Skin epidermis (tissue), 12 donors: ENCODE measurements at regions not wholly inside any gene's neighbourhood (a gene's known extent, or its start where the extent isn't known, plus 50 kb on each side); places are given as distances from the start of the nearest gene placed in this dataset.
"Not testable (repeated sequence)": the region's sequence is repeated elsewhere in the genome, so short reads cannot be mapped to it uniquely, and the experiment has no call there.

Source experiments
- H3K27ac ChIP-seq, 21 experiments: fragments of 200-600 bp; sonication (generic) in 11 of 21; one replicate each; pipeline ENCODE4 v1.5.0; 2020; ENCODE audit warnings: mild to moderate bottlenecking in 3 of 21, inconsistent platforms in 2 of 21, moderate library complexity in 2 of 21
- H3K4me3 ChIP-seq, 7 experiments: fragments of 200-600 bp; sonication (generic) in 2 of 7; one replicate each; pipeline ENCODE4 v1.5.0; 2020; ENCODE audit warnings: inconsistent platforms in 2 of 7, mild to moderate bottlenecking in 2 of 7, moderate library complexity in 1 of 7

- not testable (repeated sequence) for H3K27ac ChIP-seq, H3K4me3 ChIP-seq
Measured at GRCh38 chr10:125518397-125518796, 164.6 kb downstream of the TEX36 start.

DNA sequence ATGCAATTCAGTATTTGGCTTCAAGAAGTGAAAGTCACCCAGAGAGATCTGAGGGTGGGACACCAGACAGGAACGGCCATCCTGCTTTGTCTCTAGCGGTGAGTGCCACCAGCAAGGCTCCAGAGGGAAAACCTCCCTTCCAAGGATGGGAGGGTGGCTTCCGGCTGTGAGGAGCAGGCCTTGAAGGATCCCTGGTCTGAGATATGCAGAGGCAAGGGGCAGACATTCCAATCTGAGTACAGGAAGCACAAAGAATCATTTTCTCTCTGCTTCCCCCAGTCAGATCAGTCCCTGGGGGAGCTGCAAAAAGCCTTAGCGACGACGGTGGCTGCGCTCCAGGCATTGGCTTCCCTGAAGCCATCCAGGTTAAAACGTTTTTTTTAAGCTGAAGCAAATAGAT, 167.4 kb downstream of the TEX36 start:
- no peak overlapping the region for H3K27ac ChIP-seq
- no peak overlapping the region for H3K4me3 ChIP-seq

- H3K27ac ChIP-seq: peak overlapping the region in 1 of 21 experiments; percentile 8
- H3K4me3 ChIP-seq: no peak overlapping the region
Measured at GRCh38 chr10:125514206-125515162, 168.5 kb downstream of the TEX36 start.

GRCh38 chr10:125513429-125514182, 169.4 kb downstream of the TEX36 start:
- Histone ChIP-seq H3K27ac (no peak overlapping the region), H3K4me3 (no peak overlapping the region)

- Histone ChIP-seq H3K4me3 (no peak overlapping the region), H3K27ac (no peak overlapping the region)
Measured at GRCh38 chr10:125510998-125511397, 172.0 kb downstream of the TEX36 start.

DNA sequence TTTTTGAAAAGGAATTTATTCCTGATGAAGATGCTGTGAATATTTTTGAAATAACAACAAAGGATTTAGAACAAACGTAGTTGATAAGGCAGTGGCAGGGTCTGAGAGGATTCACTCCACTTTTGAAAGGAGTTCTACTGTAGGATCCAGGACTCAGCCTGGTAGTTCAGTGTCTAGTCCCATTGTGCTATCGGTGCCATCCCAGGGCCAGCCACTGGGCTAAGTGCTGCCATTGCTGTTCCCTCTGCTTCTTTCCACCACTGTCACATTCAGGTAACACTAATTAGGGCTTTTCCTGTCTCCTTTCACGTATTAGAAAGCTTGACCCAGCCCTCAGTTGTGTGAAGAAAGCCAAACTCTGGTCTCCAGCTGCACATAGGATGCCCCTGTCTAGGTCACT, 177.3 kb downstream of the TEX36 start:
- Histone ChIP-seq H3K4me3 (no peak overlapping the region), H3K27ac (no peak overlapping the region)

GRCh38 chr10:125502276-125502675, 180.7 kb downstream of the TEX36 start:
- Histone ChIP-seq H3K4me3 (no peak overlapping the region), H3K27ac (no peak overlapping the region)

GRCh38 chr10:125495386-125495785, 187.6 kb downstream of the TEX36 start:
- H3K27ac ChIP-seq: no peak overlapping the region
- H3K4me3 ChIP-seq: no peak overlapping the region

GRCh38 chr10:125494651-125495239, 188.2 kb downstream of the TEX36 start:
- Histone ChIP-seq H3K27ac (no peak overlapping the region), H3K4me3 (no peak overlapping the region)

DNA sequence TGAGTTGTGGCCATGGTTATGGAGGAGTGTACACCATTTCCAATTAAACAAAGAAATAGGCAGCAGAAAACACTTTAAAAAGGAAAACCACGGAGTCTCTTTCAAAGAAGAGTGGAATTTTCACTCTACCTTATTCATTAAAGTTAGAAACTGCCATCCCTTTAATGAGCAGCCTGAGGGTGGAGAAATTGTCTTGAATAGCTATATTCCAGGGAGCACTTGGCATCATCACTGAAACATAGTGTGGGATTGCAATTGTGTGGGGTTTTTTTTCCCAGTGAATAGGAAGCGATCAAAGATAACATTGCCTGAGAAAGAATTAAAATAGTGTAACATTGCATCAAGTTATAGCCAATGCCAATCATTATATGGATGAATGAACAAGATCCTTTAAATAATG, 191.6 kb downstream of the TEX36 start:
- no peak overlapping the region for H3K4me3 ChIP-seq

GRCh38 chr10:125489731-125490130, 193.2 kb downstream of the TEX36 start:
- no peak overlapping the region for H3K4me3 ChIP-seq

More for the DNA sequence above, 191.6 kb downstream of the TEX36 start:
- no peak overlapping the region for H3K27ac ChIP-seq

DNA sequence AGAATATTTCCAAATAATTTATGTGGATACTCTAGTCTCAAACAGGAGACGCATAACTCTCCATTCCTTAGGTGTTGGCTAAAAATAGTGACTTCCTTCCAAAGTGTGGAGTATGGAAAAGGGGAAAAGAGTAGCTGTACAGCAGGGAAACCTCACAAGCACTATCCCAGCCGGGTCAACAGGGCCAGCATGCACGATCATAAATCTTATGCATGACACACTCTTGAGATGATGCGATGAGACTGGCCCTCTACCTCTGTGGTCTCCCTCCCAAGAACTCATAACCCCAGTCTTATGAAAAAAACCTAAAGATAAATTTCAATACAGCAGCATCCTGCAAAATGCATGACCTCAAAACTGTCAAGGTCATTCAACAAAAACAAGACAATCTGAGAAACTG, 197.3 kb downstream of the TEX36 start:
- H3K4me3 ChIP-seq: no peak overlapping the region
- no peak overlapping the region for H3K27ac ChIP-seq

More at GRCh38 chr10:125489731-125490130, 193.2 kb downstream of the TEX36 start:
- no peak overlapping the region for H3K27ac ChIP-seq

GRCh38 chr10:125484035-125484732, 198.8 kb downstream of the TEX36 start:
- Histone ChIP-seq H3K4me3 (no peak overlapping the region), H3K27ac (no peak overlapping the region)

- H3K27ac ChIP-seq: no peak overlapping the region
- H3K4me3 ChIP-seq: no peak overlapping the region
Measured at GRCh38 chr10:125482637-125483036, 200.3 kb downstream of the TEX36 start.

DNA sequence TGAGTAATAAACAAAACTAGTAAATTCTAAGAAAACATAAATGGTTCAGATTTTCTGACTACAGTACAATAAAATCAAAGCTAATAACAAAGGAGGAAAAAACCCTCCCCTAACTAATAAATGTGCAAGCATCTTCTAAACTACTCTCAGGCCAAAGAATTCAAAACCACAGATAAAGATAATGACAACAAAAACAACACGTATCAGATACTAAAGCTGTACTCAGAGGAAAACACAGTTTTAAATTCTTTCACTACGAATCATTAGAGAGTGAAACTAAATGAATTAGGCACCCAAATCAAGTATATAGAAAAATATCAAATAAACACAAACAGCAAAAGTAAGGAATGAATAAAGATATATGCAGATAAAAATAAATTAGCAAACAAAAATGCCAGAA, 200.9 kb downstream of the TEX36 start:
- no peak overlapping the region for H3K27ac ChIP-seq
- no peak overlapping the region for H3K4me3 ChIP-seq

- H3K27ac ChIP-seq: no peak overlapping the region
- no peak overlapping the region for H3K4me3 ChIP-seq
Measured at GRCh38 chr10:125479059-125479458, 203.9 kb downstream of the TEX36 start.

GRCh38 chr10:125475815-125476214, 207.1 kb downstream of the TEX36 start:
- H3K27ac ChIP-seq: no peak overlapping the region
- no peak overlapping the region for H3K4me3 ChIP-seq

DNA sequence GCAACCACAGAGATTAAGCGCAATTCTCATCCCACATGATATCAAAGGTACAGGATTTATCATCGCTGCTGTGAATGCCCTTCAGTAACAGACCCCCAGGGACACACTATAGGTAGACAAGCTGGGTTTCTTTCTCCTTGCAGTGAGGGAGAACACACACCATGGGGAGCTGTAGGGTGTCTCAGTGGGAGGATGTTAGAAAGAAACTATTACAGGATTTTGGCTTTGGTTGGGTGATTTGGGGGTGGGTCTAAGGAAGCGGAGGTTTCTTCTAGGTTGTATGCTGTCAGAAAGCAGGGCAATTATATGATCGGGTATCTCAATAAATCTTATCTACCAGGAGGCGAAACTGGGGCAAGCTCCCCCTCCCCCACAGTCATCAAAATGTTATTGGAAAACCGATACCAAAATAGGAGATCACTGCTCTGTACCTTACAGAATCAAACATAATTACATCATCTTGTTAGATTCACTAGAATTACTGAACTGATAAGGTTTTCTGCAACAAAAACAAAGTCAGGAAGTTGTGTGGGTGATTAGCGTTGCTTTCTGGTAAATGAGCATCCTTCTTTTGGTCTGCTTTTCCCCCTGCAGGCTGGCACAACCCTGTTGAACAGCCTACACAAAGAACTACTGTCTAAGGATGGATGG, 209.7 kb downstream of the TEX36 start:
- Histone ChIP-seq H3K27ac (no peak overlapping the region), H3K4me3 (no peak overlapping the region)

DNA sequence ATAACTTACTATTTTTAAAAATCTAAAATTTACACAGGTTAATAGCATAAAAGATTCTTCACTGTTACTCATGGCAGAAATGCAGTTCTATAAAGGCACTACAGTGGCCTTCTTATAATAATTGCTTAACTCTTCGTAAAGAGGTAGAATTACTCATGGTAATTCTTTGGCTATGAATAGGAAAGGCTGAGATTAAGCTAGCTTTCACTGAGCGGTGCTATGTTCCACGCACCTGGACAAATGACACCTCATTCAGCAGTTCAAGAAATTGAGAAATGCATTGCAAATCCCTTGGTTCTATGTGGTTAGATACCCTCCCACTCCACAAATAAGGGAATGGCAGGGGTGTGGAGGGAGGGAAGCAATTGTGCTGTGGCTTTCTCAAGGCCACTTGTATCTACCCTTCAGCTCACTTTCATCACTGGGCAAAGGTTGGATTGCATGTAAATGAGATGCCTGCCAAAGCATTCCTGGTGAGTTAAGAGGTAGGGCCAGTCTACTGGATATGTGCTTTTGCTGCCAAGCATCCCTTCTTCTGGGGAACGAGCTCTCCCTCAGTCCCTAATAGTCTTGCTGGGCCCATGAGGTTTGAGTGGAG, 210.9 kb downstream of the TEX36 start:
- H3K27ac ChIP-seq: no peak overlapping the region
- H3K4me3 ChIP-seq: no peak overlapping the region
